ENCODE measurements at regions not wholly inside any gene's neighbourhood (a gene's known extent, or its start where the extent isn't known, plus 50 kb on each side); places are given as distances from the start of the nearest gene placed in this dataset.
A peak's percentile ranks its signal among the peaks of the same experiment; 100 is the strongest.

DNA sequence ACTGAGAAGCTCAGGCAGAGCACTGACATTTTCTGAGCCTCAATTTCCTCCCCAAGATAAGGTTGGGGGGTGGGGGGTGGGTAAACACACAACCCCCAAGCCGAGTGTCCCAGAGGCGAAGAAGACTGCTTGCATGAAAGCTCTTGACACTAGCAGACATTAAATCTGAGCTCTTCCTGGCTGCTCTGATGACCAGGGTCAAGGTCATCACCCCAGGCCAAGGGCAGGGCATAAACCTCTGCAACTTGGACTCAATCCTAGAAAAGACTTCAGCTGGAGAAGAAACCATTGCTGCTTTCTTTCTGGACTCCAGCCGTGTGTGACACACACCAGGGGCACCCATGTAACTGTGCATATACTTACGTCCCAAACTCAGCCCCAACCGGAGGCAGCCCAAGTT is 109.0 kb downstream of the BANF2 start:
- no peak overlapping the region for H3K4ac ChIP-seq (replicated peaks; ENCODE audit: insufficient read length, low read depth, low read length)
- H3K23ac ChIP-seq (ENCODE audit: insufficient read length): no peak overlapping the region
- no peak overlapping the region for H2BK120ac ChIP-seq (replicated peaks; ENCODE audit: low read depth, low read length)
- no peak overlapping the region for H3K9ac ChIP-seq (replicated peaks in 1 of 4; ENCODE audit: extremely low read depth in 1 of 4, low read depth in 3 of 4, low read length in 3 of 4)
- no peak overlapping the region; the same call in 1 of the 2 replicates for H4K8ac ChIP-seq (ENCODE audit: extremely low read depth, insufficient read depth, low read length)
- no peak overlapping the region for H2BK5ac ChIP-seq (ENCODE audit: low read depth, low read length)
- no peaks in the 10 kb centered on the region for H4K20me1 ChIP-seq (replicated peaks in 1 of 2; ENCODE audit: control insufficient read depth in 1 of 2, insufficient read depth in 2 of 2, low read length in 2 of 2)
- DNase-seq (ENCODE audit: low read depth in 1 of 2, low spot score in 2 of 2): no peak
- H3K14ac ChIP-seq (ENCODE audit: insufficient read length): no peak overlapping the region
- no peak overlapping the region for H2AK5ac ChIP-seq (ENCODE audit: low read depth, low read length)
- H3K79me2 ChIP-seq (ENCODE audit: control insufficient read depth in 1 of 2, insufficient read depth in 2 of 2, low read length in 2 of 2): no peaks in the 10 kb centered on the region
- no peak overlapping the region for H3K4me3 ChIP-seq (ENCODE audit: extremely low read depth in 1 of 4, insufficient read depth in 2 of 4, low read depth in 3 of 4, low read length in 4 of 4)
- H3K4me2 ChIP-seq (ENCODE audit: insufficient read depth in 1 of 2, low read depth in 2 of 2, low read length in 2 of 2): no peak overlapping the region
- H2BK12ac ChIP-seq (ENCODE audit: low read depth, low read length): no peak overlapping the region
- H2BK15ac ChIP-seq (ENCODE audit: low read length): no peak overlapping the region
- peaks cover 0 to 6% (median 4%) of the 10 kb centered on the region in 4 experiments; a peak in 4 of 7 replicates for H3K4me1 ChIP-seq (replicated peaks in 1 of 4; ENCODE audit: control insufficient read depth in 3 of 4, insufficient read depth in 4 of 4, low read length in 3 of 4)
- no peak overlapping the region for H2AFZ ChIP-seq (ENCODE audit: low read length)
- no peak overlapping the region for H4K5ac ChIP-seq (ENCODE audit: insufficient read length, low read depth, low read length)
- FAIRE-seq: no peak
- H3K36me3 ChIP-seq (ENCODE audit: control insufficient read depth in 2 of 4, insufficient read depth in 4 of 4, low read length in 3 of 4): no peaks in the 10 kb centered on the region
- H3K27ac ChIP-seq (ENCODE audit: low read depth, low read length): no peak overlapping the region
- no peak overlapping the region for H2BK20ac ChIP-seq (ENCODE audit: low read length)
- no peak overlapping the region for H3K56ac ChIP-seq (replicated peaks; ENCODE audit: insufficient read length, low read depth, low read length)
- ChIA-PET POLR2A (ENCODE audit: partially characterized antibody) (interaction anchor here (0.6 kb wide), 2 partner anchors 11 to 112 kb away, joined by 3 to 4 read pairs; no protein-coding TSS in a partner anchor), CTCF (ENCODE audit: partially characterized antibody) (interaction anchor here (0.8 to 2.1 kb wide), 4 partner anchors 13 to 88 kb away, joined by 3 to 7 read pairs (median 4); no protein-coding TSS in a partner anchor)
- WGBS, 2 experiments (ENCODE audit: extremely low coverage in 1 of 2, insufficient coverage in 1 of 2, insufficient read length in 1 of 2, insufficient replicate concordance in 2 of 2, low coverage in 1 of 2, low lambda C conversion rate in 2 of 2, missing lambda C conversion rate in 1 of 2): 92% methylated on average over 5 of the region's 5 CpGs; no CpG with 5 or more reads in 1 of the 2 experiments
- peaks cover under 1% of the 10 kb centered on the region; the same call in 1 of the 2 replicates for H3K23me2 ChIP-seq (ENCODE audit: low read depth, low read length)
- H3K27me3 ChIP-seq (replicated peaks in 1 of 4; ENCODE audit: control insufficient read depth in 3 of 4, extremely low read depth in 1 of 4, insufficient read depth in 3 of 4, low read length in 3 of 4): no peaks in the 10 kb centered on the region
- H4K91ac ChIP-seq (replicated peaks; ENCODE audit: insufficient read length, low read length): peak overlapping the region; percentile 9
- H3K9me3 ChIP-seq (ENCODE audit: insufficient read depth in 2 of 2, low read depth in 1 of 2, low read length in 1 of 2): no peaks in the 10 kb centered on the region
- H3K18ac ChIP-seq (ENCODE audit: extremely low read depth, low read length): no peak overlapping the region
- H3K79me1 ChIP-seq (ENCODE audit: low read depth, low read length): no peaks in the 10 kb centered on the region
- no peak for TF ChIP-seq YY1 (IDR thresholded peaks at IDR 0.05; ENCODE audit: low read depth, low read length)
- TF ChIP-seq ASH2L (IDR thresholded peaks at IDR 0.05; ENCODE audit: low read length): no peak
- TF ChIP-seq CHD2 (IDR thresholded peaks at IDR 0.05; ENCODE audit: low read length): no peak
- no peak for TF ChIP-seq POLR2A (IDR thresholded peaks at IDR 0.05; ENCODE audit: control extremely low read depth in 1 of 2, low read depth in 2 of 2, low read length in 2 of 2)
- no peak for TF ChIP-seq RFX5 (IDR thresholded peaks at IDR 0.05; ENCODE audit: borderline replicate concordance, low read depth, low read length)
- TF ChIP-seq RAD21 (IDR thresholded peaks at IDR 0.05 in 1 of 2, conservative IDR thresholded peaks at IDR 0.05 in 1 of 2; ENCODE audit: low read depth in 2 of 2, low read length in 2 of 2): no peak
- no peak for TF ChIP-seq FOSL1 (IDR thresholded peaks at IDR 0.05; ENCODE audit: insufficient read depth, low read depth, low read length)
- no peak for TF ChIP-seq CBX8 (IDR thresholded peaks at IDR 0.05; ENCODE audit: borderline replicate concordance, low read depth, low read length)
- TF ChIP-seq, protein P1, sequence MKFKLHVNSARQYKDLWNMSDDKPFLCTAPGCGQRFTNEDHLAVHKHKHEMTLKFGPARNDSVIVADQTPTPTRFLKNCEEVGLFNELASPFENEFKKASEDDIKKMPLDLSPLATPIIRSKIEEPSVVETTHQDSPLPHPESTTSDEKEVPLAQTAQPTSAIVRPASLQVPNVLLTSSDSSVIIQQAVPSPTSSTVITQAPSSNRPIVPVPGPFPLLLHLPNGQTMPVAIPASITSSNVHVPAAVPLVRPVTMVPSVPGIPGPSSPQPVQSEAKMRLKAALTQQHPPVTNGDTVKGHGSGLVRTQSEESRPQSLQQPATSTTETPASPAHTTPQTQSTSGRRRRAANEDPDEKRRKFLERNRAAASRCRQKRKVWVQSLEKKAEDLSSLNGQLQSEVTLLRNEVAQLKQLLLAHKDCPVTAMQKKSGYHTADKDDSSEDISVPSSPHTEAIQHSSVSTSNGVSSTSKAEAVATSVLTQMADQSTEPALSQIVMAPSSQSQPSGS (IDR thresholded peaks at IDR 0.05; ENCODE audit: low read length): no peak
- no peak for TF ChIP-seq TEAD4 (IDR thresholded peaks at IDR 0.05; ENCODE audit: low read depth, low read length)
- TF ChIP-seq, protein P2, sequence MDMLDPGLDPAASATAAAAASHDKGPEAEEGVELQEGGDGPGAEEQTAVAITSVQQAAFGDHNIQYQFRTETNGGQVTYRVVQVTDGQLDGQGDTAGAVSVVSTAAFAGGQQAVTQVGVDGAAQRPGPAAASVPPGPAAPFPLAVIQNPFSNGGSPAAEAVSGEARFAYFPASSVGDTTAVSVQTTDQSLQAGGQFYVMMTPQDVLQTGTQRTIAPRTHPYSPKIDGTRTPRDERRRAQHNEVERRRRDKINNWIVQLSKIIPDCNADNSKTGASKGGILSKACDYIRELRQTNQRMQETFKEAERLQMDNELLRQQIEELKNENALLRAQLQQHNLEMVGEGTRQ (IDR thresholded peaks at IDR 0.05; ENCODE audit: low read length): no peak
- no peak for TF ChIP-seq SUZ12 (IDR thresholded peaks at IDR 0.05; ENCODE audit: low read length)

Data from H1 (cell line).